ENCODE measurements at regions not wholly inside any gene's neighbourhood (a gene's known extent, or its start where the extent isn't known, plus 50 kb on each side); places are given as distances from the start of the nearest gene placed in this dataset.
"Not testable (repeated sequence)": the region's sequence is repeated elsewhere in the genome, so short reads cannot be mapped to it uniquely, and the experiment has no call there.

GRCh38 chr11:16574889-16575288 is 163.6 kb upstream of the C11orf58 start:
- H3K27me3 ChIP-seq (ENCODE audit: insufficient read depth, low read length); H3K4me2 ChIP-seq (ENCODE audit: low read length); H4K20me1 ChIP-seq (ENCODE audit: insufficient read depth); H3K9me3 ChIP-seq (ENCODE audit: control insufficient read depth in 1 of 2, insufficient read depth in 1 of 2, low read depth in 1 of 2, low read length in 2 of 2); CTCF ChIA-PET; DNase-seq (ENCODE audit: low read depth, low spot score); H3K9me2 ChIP-seq (ENCODE audit: insufficient read depth); H2AFZ ChIP-seq (ENCODE audit: low read depth, low read length, poor library complexity, severe bottlenecking); H3K79me2 ChIP-seq (ENCODE audit: insufficient read depth, low read length); RAD21 ChIA-PET (ENCODE audit: low non-redundant PET in 1 of 2, low total read pairs in 2 of 2, uncharacterized antibody in 2 of 2, unreplicated experiment in 2 of 2); ATAC-seq; H3K4me3 ChIP-seq (replicated peaks in 1 of 2; ENCODE audit: low read depth in 1 of 2, low read length in 2 of 2); intact Hi-C loops (cut with micrococcal nuclease); H3K27ac ChIP-seq (ENCODE audit: low read depth, low read length); H3K9ac ChIP-seq (ENCODE audit: low read length); H3K36me3 ChIP-seq (ENCODE audit: control insufficient read depth in 1 of 2, insufficient read depth in 2 of 2, low read length in 2 of 2); POLR2A ChIA-PET; BruUV-seq (replicated peaks); H3K4me1 ChIP-seq (ENCODE audit: control insufficient read depth in 1 of 2, insufficient read depth in 2 of 2, low read length in 2 of 2): not testable (repeated sequence)

GRCh38 chr11:16572945-16573344 is 165.5 kb upstream of the C11orf58 start:
- no peaks in the 10 kb centered on the region for H3K79me2 ChIP-seq (ENCODE audit: insufficient read depth, low read length)
- H3K27ac ChIP-seq (ENCODE audit: low read depth, low read length), result no peak overlapping the region
- no peaks in the 10 kb centered on the region; the same call in 1 of the 2 replicates for H3K27me3 ChIP-seq (ENCODE audit: insufficient read depth, low read length)
- intact Hi-C loops (cut with micrococcal nuclease), result no loop called here
- no peak overlapping the region for H2AFZ ChIP-seq (ENCODE audit: low read depth, low read length, poor library complexity, severe bottlenecking)
- DNase-seq (ENCODE audit: low read depth, low spot score) (no peak), ATAC-seq (no peak)
- no peak overlapping the region for H3K4me2 ChIP-seq (ENCODE audit: low read length)
- no peak for TF ChIP-seq ATF3 (IDR thresholded peaks at IDR 0.05)
- TF ChIP-seq ELF1 (IDR thresholded peaks at IDR 0.05; ENCODE audit: borderline replicate concordance, low read depth), result no peak
- no peak for TF ChIP-seq ZNF274 (IDR thresholded peaks at IDR 0.05; ENCODE audit: low read depth, low read length)
- TF ChIP-seq SRF (IDR thresholded peaks at IDR 0.05; ENCODE audit: low read depth), result no peak
- TF ChIP-seq SP1 (IDR thresholded peaks at IDR 0.05; ENCODE audit: low read depth), result no peak
- TF ChIP-seq REST (IDR thresholded peaks at IDR 0.05; ENCODE audit: low read depth), result no peak
- no peak for TF ChIP-seq ZBTB33 (IDR thresholded peaks at IDR 0.05; ENCODE audit: extremely low read depth, insufficient replicate concordance, low read length)
- no peak for TF ChIP-seq EGR1 (IDR thresholded peaks at IDR 0.05; ENCODE audit: low read depth)
- TF ChIP-seq POLR2AphosphoS5 (IDR thresholded peaks at IDR 0.05; ENCODE audit: low read depth, low read length), result no peak
- no peak for TF ChIP-seq POLR2A (IDR thresholded peaks at IDR 0.05; ENCODE audit: borderline replicate concordance, extremely low read depth, insufficient read depth, insufficient read length)
- no peak for TF ChIP-seq CTCF (IDR thresholded peaks at IDR 0.05 in 2 of 3, conservative IDR thresholded peaks at IDR 0.05 in 1 of 3; ENCODE audit: borderline replicate concordance in 1 of 3, insufficient read depth in 1 of 3, low read depth in 2 of 3, low read length in 2 of 3)
- POLR2A ChIA-PET, result no interaction called here
- no peaks in the 10 kb centered on the region for H3K9me3 ChIP-seq (ENCODE audit: control insufficient read depth in 1 of 2, insufficient read depth in 1 of 2, low read depth in 1 of 2, low read length in 2 of 2)
- BruUV-seq (replicated peaks), result no TSS peak
- no peaks in the 10 kb centered on the region for H3K36me3 ChIP-seq (ENCODE audit: control insufficient read depth in 1 of 2, insufficient read depth in 2 of 2, low read length in 2 of 2)
- H4K20me1 ChIP-seq (ENCODE audit: insufficient read depth), result no peaks in the 10 kb centered on the region
- no peak overlapping the region for H3K4me3 ChIP-seq (replicated peaks in 1 of 2; ENCODE audit: low read depth in 1 of 2, low read length in 2 of 2)
- H3K9me2 ChIP-seq (ENCODE audit: insufficient read depth), result no peaks in the 10 kb centered on the region
- no peaks in the 10 kb centered on the region for H3K4me1 ChIP-seq (ENCODE audit: control insufficient read depth in 1 of 2, insufficient read depth in 2 of 2, low read length in 2 of 2)
- RAD21 ChIA-PET (ENCODE audit: low non-redundant PET in 1 of 2, low total read pairs in 2 of 2, uncharacterized antibody in 2 of 2, unreplicated experiment in 2 of 2), result no interaction called here
- CTCF ChIA-PET, result no interaction called here
- no peak overlapping the region for H3K9ac ChIP-seq (ENCODE audit: low read length)

All from HCT116 (cell line).